Thyroid gland (tissue), 4 donors: ENCODE measurements at regions not wholly inside any gene's neighbourhood (a gene's known extent, or its start where the extent isn't known, plus 50 kb on each side); places are given as distances from the start of the nearest gene placed in this dataset.

Source experiments
- DNase-seq, 2 donors: peaks; one replicate each; pipeline ENCODE4 v3.0.0-alpha.2; 2019
- H3K27ac ChIP-seq, 3 donors: fragments of 200-600 bp; sonication (generic); 1 replicate in 2 of 3; 2 replicates in 1 of 3; pipeline ENCODE4 v1.5.1; 2016 to 2019; ENCODE audit warnings: mild to moderate bottlenecking in 1 of 3, moderate library complexity in 1 of 3
- H3K27me3 ChIP-seq: fragments of 200-600 bp; sonication (generic); one replicate; pipeline ENCODE4 v1.5.1; 2019
- H3K36me3 ChIP-seq, 2 donors: fragments of 200-600 bp; sonication (generic); one replicate each; pipeline ENCODE4 v1.5.1; 2016 to 2019
- H3K4me1 ChIP-seq, 2 donors: fragments of 200-600 bp; sonication (generic); one replicate each; pipeline ENCODE4 v1.5.1; 2017 to 2019
- H3K4me3 ChIP-seq, 3 donors: fragments of 200-600 bp; sonication (generic); replicated peaks in 1 of 3; 1 replicate in 2 of 3; 2 replicates in 1 of 3; pipeline ENCODE4 v1.5.1; 2016; ENCODE audit warnings: mild to moderate bottlenecking in 1 of 3
- H3K9me3 ChIP-seq: fragments of 200-600 bp; sonication (generic); one replicate; pipeline ENCODE4 v1.5.1; 2017
- POLR2A ChIP-seq, 2 donors: fragments of 450-650 bp; IDR thresholded peaks; one replicate each; pipeline ENCODE4 v1.6.1; 2017; ENCODE audit warnings: antibody characterized with exemption in 2 of 2, mild to moderate bottlenecking in 2 of 2, moderate library complexity in 1 of 2
- WGBS, 2 donors: methylation state at CpG; one replicate each; pipeline ENCODE4 v1.1.5; 2017; 5-methylcytosine and 5-hydroxymethylcytosine counted together
- intact Hi-C: fragments of 100-400 bp; cut with DNase I; formaldehyde crosslinking; loops from one replicate; pipeline ENCODE4 v1.15.1; 2023
- TF ChIP-seq, protein P1 (sequence below), 6 experiments: fragments of 200-600 bp in 3 of 6; fragments of 450-650 bp in 3 of 6; sonication (generic) in 3 of 6; IDR thresholded peaks; one replicate each; pipeline ENCODE4 v1.5.1; 2016 to 2019; ENCODE audit warnings: antibody characterized with exemption in 6 of 6, mild to moderate bottlenecking in 2 of 6, inconsistent platforms in 1 of 6, moderate library complexity in 1 of 6

- DNase-seq, result no peak
- no peaks in the 10 kb centered on the region for H3K36me3 ChIP-seq
- 62 to 90% methylated on average over 1 of the region's 1 CpG for WGBS, 2 donors
- TF ChIP-seq, protein P1, sequence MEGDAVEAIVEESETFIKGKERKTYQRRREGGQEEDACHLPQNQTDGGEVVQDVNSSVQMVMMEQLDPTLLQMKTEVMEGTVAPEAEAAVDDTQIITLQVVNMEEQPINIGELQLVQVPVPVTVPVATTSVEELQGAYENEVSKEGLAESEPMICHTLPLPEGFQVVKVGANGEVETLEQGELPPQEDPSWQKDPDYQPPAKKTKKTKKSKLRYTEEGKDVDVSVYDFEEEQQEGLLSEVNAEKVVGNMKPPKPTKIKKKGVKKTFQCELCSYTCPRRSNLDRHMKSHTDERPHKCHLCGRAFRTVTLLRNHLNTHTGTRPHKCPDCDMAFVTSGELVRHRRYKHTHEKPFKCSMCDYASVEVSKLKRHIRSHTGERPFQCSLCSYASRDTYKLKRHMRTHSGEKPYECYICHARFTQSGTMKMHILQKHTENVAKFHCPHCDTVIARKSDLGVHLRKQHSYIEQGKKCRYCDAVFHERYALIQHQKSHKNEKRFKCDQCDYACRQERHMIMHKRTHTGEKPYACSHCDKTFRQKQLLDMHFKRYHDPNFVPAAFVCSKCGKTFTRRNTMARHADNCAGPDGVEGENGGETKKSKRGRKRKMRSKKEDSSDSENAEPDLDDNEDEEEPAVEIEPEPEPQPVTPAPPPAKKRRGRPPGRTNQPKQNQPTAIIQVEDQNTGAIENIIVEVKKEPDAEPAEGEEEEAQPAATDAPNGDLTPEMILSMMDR (IDR thresholded peaks at IDR 0.05), result no peak
- no peak for TF ChIP-seq POLR2A (IDR thresholded peaks at IDR 0.05)
- intact Hi-C loops, result no loop called here
- no peak overlapping the region for H3K27ac ChIP-seq
- no peaks in the 10 kb centered on the region for H3K4me1 ChIP-seq
- H3K4me3 ChIP-seq, result no peak overlapping the region
- no peaks in the 10 kb centered on the region for H3K9me3 ChIP-seq
- no peaks in the 10 kb centered on the region for H3K27me3 ChIP-seq
Measured at GRCh38 chr9:81108391-81108790, 581.0 kb downstream of the TLE1 start.

GRCh38 chr9:81103597-81104471 lies 585.5 kb downstream of the TLE1 start:
- intact Hi-C loops, result no loop called here
- no peaks in the 10 kb centered on the region for H3K4me1 ChIP-seq
- no peak overlapping the region for H3K4me3 ChIP-seq
- WGBS, 2 donors, result 78 to 79% methylated on average over 10 of the region's 10 CpGs
- no peak overlapping the region for H3K27ac ChIP-seq
- DNase-seq, result no peak
- TF ChIP-seq, protein P1 (IDR thresholded peaks at IDR 0.05), result peak in 3 of 6 experiments; percentile 39 to 44 (median 40)
- no peak for TF ChIP-seq POLR2A (IDR thresholded peaks at IDR 0.05)
- H3K36me3 ChIP-seq, result no peaks in the 10 kb centered on the region
- H3K27me3 ChIP-seq, result no peaks in the 10 kb centered on the region
- H3K9me3 ChIP-seq, result no peaks in the 10 kb centered on the region

GRCh38 chr9:81097131-81097847 lies 592.1 kb downstream of the TLE1 start:
- H3K4me3 ChIP-seq, result no peak overlapping the region
- H3K27ac ChIP-seq, result no peak overlapping the region
- no peaks in the 10 kb centered on the region for H3K9me3 ChIP-seq

GRCh38 chr9:81096625-81097024 lies 592.7 kb downstream of the TLE1 start:
- no peak for TF ChIP-seq POLR2A (IDR thresholded peaks at IDR 0.05)
- TF ChIP-seq, protein P1 (IDR thresholded peaks at IDR 0.05), result no peak
- intact Hi-C loops, result no loop called here
- Histone ChIP-seq H3K9me3 (no peaks in the 10 kb centered on the region), H3K4me1 (no peaks in the 10 kb centered on the region), H3K27me3 (no peaks in the 10 kb centered on the region), H3K36me3 (no peaks in the 10 kb centered on the region), H3K4me3 (no peak overlapping the region), H3K27ac (no peak overlapping the region)
- 84 to 88% methylated on average over 2 of the region's 2 CpGs for WGBS, 2 donors
- DNase-seq, result no peak

More at GRCh38 chr9:81097131-81097847, 592.1 kb downstream of the TLE1 start:
- no peaks in the 10 kb centered on the region for H3K4me1 ChIP-seq
- DNase-seq, result peak in 1 of 2 donors; percentile 33
- 60 to 61% methylated on average over 11 of the region's 11 CpGs for WGBS, 2 donors
- no peak for TF ChIP-seq POLR2A (IDR thresholded peaks at IDR 0.05)
- TF ChIP-seq, protein P1 (IDR thresholded peaks at IDR 0.05), result no peak
- no peaks in the 10 kb centered on the region for H3K36me3 ChIP-seq
- intact Hi-C loops, result no loop called here
- H3K27me3 ChIP-seq, result no peaks in the 10 kb centered on the region

- 97% methylated on average over 2 of the region's 2 CpGs for WGBS, 2 donors
- no peaks in the 10 kb centered on the region for H3K36me3 ChIP-seq
- DNase-seq, result no peak
- no peaks in the 10 kb centered on the region for H3K9me3 ChIP-seq
- no peak for TF ChIP-seq POLR2A (IDR thresholded peaks at IDR 0.05)
- TF ChIP-seq, protein P1 (IDR thresholded peaks at IDR 0.05), result no peak
- intact Hi-C loops, result no loop called here
- H3K4me3 ChIP-seq, result no peak overlapping the region
- H3K4me1 ChIP-seq, result no peaks in the 10 kb centered on the region
- no peak overlapping the region for H3K27ac ChIP-seq
- H3K27me3 ChIP-seq, result no peaks in the 10 kb centered on the region
Measured at GRCh38 chr9:81092057-81092456, 597.3 kb downstream of the TLE1 start.
